ENCODE measurements at regions not wholly inside any gene's neighbourhood (a gene's known extent, or its start where the extent isn't known, plus 50 kb on each side); places are given as distances from the start of the nearest gene placed in this dataset.

DNA sequence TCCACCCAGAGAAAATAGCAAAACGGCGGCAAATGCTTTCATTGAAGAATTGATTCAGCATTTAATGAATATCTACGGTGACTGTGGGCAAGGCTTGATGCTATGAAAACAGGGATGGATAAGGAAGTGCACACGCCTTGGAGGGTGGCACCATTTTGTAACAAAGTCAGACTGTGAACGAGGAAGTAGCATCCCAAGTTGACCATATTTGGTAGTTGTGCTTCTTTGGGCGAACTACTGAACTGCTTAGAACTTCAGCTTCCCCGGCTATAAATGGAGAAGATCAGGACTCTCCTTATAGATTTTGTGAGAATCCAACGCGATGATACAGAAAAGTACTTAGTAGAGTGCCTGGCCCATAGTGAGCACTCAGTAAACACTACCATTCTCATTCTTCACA lies 303.2 kb downstream of the MAF start:
- BruUV-seq (replicated peaks): no TSS peak
- in situ Hi-C loops (cut with HindIII; ENCODE audit: low pct_unique_long_range_greater_than_20kb, low sequenced_read_pairs): no loop called here
- intact Hi-C loops (cut with micrococcal nuclease; ENCODE audit: unreplicated experiment): no loop called here
- CTCF ChIA-PET: no interaction called here
- no peak overlapping the region for H3K27ac ChIP-seq (ENCODE audit: low read length)
- ATAC-seq (no peak), DNase-seq (ENCODE audit: low read depth, low spot score) (no peak)
- H3K4me3 ChIP-seq (ENCODE audit: low read depth in 2 of 2, low read length in 2 of 2): no peak overlapping the region
- TF ChIP-seq, protein P1, sequence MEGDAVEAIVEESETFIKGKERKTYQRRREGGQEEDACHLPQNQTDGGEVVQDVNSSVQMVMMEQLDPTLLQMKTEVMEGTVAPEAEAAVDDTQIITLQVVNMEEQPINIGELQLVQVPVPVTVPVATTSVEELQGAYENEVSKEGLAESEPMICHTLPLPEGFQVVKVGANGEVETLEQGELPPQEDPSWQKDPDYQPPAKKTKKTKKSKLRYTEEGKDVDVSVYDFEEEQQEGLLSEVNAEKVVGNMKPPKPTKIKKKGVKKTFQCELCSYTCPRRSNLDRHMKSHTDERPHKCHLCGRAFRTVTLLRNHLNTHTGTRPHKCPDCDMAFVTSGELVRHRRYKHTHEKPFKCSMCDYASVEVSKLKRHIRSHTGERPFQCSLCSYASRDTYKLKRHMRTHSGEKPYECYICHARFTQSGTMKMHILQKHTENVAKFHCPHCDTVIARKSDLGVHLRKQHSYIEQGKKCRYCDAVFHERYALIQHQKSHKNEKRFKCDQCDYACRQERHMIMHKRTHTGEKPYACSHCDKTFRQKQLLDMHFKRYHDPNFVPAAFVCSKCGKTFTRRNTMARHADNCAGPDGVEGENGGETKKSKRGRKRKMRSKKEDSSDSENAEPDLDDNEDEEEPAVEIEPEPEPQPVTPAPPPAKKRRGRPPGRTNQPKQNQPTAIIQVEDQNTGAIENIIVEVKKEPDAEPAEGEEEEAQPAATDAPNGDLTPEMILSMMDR (IDR thresholded peaks at IDR 0.05): no peak
- no peak for TF ChIP-seq TCF7L2 (IDR thresholded peaks at IDR 0.05; ENCODE audit: low read depth, low read length)
- no peak for TF ChIP-seq POLR2AphosphoS5 (IDR thresholded peaks at IDR 0.05; ENCODE audit: low read depth, low read length)
- TF ChIP-seq, protein P2, sequence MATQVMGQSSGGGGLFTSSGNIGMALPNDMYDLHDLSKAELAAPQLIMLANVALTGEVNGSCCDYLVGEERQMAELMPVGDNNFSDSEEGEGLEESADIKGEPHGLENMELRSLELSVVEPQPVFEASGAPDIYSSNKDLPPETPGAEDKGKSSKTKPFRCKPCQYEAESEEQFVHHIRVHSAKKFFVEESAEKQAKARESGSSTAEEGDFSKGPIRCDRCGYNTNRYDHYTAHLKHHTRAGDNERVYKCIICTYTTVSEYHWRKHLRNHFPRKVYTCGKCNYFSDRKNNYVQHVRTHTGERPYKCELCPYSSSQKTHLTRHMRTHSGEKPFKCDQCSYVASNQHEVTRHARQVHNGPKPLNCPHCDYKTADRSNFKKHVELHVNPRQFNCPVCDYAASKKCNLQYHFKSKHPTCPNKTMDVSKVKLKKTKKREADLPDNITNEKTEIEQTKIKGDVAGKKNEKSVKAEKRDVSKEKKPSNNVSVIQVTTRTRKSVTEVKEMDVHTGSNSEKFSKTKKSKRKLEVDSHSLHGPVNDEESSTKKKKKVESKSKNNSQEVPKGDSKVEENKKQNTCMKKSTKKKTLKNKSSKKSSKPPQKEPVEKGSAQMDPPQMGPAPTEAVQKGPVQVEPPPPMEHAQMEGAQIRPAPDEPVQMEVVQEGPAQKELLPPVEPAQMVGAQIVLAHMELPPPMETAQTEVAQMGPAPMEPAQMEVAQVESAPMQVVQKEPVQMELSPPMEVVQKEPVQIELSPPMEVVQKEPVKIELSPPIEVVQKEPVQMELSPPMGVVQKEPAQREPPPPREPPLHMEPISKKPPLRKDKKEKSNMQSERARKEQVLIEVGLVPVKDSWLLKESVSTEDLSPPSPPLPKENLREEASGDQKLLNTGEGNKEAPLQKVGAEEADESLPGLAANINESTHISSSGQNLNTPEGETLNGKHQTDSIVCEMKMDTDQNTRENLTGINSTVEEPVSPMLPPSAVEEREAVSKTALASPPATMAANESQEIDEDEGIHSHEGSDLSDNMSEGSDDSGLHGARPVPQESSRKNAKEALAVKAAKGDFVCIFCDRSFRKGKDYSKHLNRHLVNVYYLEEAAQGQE (IDR thresholded peaks at IDR 0.05; ENCODE audit: insufficient read depth in 1 of 2, low read depth in 2 of 2, low read length in 1 of 2): no peak
- TF ChIP-seq SIN3A (IDR thresholded peaks at IDR 0.05; ENCODE audit: borderline replicate concordance, insufficient read depth, low read depth, low read length): no peak
- no peaks in the 10 kb centered on the region for H3K36me3 ChIP-seq (ENCODE audit: control insufficient read depth, insufficient read depth, low read length)
- H3K9me3 ChIP-seq (ENCODE audit: control insufficient read depth, insufficient read depth, low read depth, low read length): no peaks in the 10 kb centered on the region
- no peaks in the 10 kb centered on the region for H3K4me1 ChIP-seq (ENCODE audit: control insufficient read depth, insufficient read depth, low read length)
- POLR2A ChIA-PET: no interaction called here
- H3K27me3 ChIP-seq (ENCODE audit: control insufficient read depth, insufficient read depth, low read length): no peaks in the 10 kb centered on the region

- POLR2A ChIA-PET: no interaction called here
- DNase-seq (ENCODE audit: low read depth, low spot score) (no peak), ATAC-seq (no peak)
- CTCF ChIA-PET: no interaction called here
- TF ChIP-seq SIN3A (IDR thresholded peaks at IDR 0.05; ENCODE audit: borderline replicate concordance, insufficient read depth, low read depth, low read length): no peak
- TF ChIP-seq, protein P2 (IDR thresholded peaks at IDR 0.05; ENCODE audit: insufficient read depth in 1 of 2, low read depth in 2 of 2, low read length in 1 of 2): no peak
- TF ChIP-seq TCF7L2 (IDR thresholded peaks at IDR 0.05; ENCODE audit: low read depth, low read length): no peak
- TF ChIP-seq, protein P1 (IDR thresholded peaks at IDR 0.05): no peak
- TF ChIP-seq POLR2AphosphoS5 (IDR thresholded peaks at IDR 0.05; ENCODE audit: low read depth, low read length): no peak
- in situ Hi-C loops (cut with HindIII; ENCODE audit: low pct_unique_long_range_greater_than_20kb, low sequenced_read_pairs): no loop called here
- Histone ChIP-seq H3K27me3 (ENCODE audit: control insufficient read depth, insufficient read depth, low read length) (no peaks in the 10 kb centered on the region), H3K9me3 (ENCODE audit: control insufficient read depth, insufficient read depth, low read depth, low read length) (no peaks in the 10 kb centered on the region), H3K4me1 (ENCODE audit: control insufficient read depth, insufficient read depth, low read length) (no peaks in the 10 kb centered on the region), H3K27ac (ENCODE audit: low read length) (no peak overlapping the region), H3K4me3 (ENCODE audit: low read depth in 2 of 2, low read length in 2 of 2) (no peak overlapping the region), H3K36me3 (ENCODE audit: control insufficient read depth, insufficient read depth, low read length) (no peaks in the 10 kb centered on the region)
- intact Hi-C loops (cut with micrococcal nuclease; ENCODE audit: unreplicated experiment): no loop called here
- no TSS peak for BruUV-seq (replicated peaks)
Observed at GRCh38 chr16:79296491-79296890, 304.0 kb downstream of the MAF start.
